ENCODE measurements at regions not wholly inside any gene's neighbourhood (a gene's known extent, or its start where the extent isn't known, plus 50 kb on each side); places are given as distances from the start of the nearest gene placed in this dataset.
"Not testable (repeated sequence)": the region's sequence is repeated elsewhere in the genome, so short reads cannot be mapped to it uniquely, and the experiment has no call there.

DNA sequence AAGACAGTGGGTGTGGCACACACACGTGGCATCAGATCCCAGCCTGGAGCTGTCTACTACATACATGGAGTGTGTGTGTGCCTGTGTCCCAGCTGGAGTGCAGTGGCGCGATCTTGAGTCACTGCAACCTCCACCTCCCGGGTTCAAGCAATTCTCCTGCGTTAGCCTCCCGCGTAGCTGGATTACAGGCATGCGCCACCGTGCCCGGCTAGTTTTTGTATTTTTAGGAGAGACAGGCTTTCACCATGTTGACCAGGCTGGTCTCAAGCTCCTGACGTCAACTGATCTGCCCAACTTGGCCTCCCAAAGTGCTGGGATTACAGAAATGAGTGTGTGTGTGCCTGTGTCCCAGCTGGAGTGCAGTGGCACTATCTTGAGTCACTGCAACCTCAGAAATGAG lies 108.8 kb downstream of the IL12A start:
- no peak for DNase-seq (ENCODE audit: low spot score)

DNA sequence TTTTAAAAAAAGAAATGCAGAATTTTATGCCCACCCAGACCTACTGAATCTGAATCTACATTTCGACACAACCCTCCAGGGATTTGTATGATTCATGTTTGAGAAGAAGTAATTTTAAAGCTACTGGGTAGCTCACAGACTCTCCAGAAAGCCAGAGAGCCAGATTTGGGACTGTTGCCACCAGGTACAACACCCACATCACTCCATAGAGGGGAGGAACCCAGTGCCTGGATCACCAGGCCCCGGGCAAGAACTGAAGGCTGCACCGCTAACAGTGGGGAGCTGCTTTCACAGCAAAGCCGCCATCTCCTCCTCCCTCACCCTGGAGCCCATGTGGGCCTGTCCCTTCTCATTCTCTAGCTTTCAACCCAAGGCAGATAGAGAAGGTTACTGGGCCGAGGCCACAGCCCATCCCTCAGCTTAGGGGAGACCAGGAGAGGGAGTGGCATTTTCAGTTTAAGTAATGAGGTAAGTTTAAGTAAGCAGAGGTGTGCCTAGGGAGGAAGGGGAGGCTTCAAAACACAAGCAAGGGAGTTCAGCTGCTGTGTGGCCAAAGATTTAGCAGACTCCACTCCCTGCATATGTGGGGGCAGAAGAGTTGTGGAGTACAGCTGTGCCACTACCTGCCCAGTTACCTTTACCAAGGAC lies 109.8 kb downstream of the IL12A start:
- no peak for DNase-seq (ENCODE audit: low spot score)

DNA sequence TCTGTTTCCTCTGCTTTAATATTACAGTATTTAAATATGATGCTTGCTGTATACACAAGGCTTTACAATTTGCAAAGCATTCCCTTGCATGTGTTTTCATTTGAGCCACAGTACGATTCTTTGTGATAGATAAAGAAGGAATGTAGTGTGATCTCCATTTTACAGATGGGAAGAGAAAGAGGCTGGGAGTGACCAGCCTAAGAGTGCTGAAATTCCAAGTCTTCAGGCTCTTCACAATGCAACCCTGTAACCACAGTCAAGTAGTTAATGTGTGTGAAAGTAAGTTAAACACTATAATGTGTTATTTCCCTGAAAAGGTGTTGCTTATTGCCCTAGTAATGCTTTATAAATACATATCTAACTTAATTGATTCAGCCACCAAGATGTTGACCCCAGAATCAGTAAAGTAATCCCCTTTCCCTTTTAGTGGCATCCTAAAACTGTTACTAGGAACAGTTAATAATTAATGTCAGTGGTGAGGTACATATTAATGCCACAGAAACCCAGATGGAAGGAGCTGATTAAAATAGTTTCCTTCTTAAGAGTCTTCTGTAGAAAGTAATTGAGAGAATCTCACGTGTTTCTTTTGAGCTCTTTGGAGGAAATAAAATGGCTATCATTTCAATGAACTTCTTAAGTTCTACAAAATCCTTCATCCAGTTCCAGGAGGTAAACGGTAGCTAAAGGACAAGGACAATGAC lies 110.4 kb downstream of the IL12A start:
- no peak for DNase-seq (ENCODE audit: low spot score)

DNA sequence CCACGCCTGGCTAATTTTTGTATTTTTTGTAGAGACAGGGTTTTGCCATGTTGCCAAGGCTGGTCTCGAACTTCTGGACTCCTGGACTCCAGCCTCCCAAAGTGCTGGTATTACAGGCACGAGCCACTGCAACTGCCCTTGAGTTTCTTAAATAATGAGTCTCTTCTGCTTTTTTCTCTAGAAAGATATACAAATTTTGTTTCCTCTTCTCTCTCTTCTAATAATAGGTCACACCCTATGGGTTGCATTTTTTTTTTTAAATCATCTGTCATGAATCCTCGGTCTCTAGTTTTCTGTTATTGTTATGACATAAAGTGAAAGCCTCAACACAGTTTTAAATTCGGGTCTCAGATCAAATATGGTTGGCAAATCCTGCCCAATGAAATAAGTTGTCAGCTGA lies 111.2 kb downstream of the IL12A start:
- DNase-seq (ENCODE audit: low spot score): no peak

DNA sequence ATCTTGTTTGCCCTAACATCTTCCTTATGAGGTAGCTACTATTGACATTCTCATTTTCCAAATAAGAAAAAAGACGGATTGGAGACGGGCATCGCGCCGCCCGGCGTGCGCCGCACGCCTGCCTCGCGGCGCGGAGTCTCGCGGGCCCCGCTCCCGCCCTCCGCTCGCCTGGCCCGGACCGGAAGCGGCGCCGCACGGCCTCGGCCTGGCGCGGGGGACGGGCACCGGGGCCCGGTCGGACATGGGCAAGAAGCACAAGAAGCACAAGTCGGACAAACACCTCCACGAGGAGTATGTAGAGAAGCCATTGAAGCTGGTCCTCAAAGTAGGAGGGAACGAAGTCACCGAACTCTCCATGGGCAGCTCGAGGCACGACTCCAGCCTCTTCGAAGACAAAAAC lies 112.0 kb downstream of the IL12A start:
- DNase-seq (ENCODE audit: low spot score): no peak

DNA sequence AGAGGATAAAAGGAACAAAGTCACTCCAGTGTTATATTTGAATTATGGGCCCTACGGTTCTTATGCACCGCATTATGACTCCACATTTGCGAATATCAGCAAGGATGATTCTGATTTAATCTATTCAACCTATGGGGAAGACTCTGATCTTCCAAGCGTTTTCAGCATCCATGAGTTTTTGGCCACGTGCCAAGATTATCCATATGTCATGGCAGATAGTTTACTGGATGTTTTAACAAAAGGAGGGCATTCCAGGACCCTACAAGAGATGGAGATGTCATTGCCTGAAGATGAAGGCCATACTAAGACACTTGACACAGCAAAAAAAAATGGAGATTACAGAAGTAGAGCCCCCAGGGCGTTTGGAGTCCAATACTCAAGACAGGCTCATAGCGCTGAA lies 113.4 kb downstream of the IL12A start:
- not testable (repeated sequence) for DNase-seq (ENCODE audit: low spot score)

DNA sequence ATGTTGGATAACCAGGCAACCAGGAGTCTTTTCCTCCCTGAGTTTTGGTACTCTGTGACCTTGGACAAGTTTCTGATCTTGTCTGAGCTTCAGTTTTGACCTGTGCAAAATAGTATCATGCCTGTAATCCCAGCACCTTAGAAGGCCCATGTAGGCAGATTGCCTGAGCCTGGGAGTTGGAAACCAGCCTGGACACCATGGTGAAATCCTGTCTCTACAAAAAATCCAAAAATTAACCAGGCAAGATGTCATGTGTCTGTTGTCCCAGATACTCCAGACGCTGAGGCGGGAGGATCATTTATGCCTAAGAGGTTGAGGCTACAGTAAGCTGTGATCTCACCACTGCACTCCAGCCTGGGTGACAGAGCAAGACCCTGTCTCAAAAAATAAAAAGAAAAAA lies 114.8 kb downstream of the IL12A start:
- no peak for DNase-seq (ENCODE audit: low spot score)

DNA sequence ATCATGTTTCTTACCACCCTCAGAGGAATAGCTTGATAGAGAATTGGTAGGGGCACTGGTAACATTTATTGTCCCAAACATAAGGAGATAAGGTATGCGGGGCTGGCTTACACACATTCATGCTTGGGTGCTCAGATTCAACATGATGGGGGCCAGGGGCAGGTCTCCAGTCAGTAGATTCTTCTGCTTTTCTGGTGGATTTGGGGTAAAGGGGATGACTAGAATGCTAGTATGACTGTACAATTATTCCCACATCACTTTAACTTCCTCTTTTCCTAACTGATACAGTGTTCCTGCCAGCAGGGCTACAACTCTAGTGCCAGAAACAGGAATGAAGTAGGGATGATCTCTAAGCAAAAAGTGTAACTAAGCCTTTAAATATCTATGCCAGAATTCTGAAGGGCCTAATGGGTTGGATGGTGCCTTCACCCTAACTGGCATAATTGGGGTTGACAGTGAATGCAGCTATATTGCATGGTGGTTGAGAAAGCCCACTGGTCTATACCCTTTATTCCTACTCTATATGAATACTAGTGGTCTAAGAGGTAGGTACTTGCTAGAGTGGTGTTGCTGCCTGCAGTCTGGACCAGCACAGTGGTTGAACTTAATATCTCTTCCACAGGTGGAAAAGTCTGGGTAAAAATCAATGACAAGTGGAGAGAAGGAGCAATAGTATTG lies 117.4 kb downstream of the IL12A start:
- no peak for DNase-seq (ENCODE audit: low spot score)

DNA sequence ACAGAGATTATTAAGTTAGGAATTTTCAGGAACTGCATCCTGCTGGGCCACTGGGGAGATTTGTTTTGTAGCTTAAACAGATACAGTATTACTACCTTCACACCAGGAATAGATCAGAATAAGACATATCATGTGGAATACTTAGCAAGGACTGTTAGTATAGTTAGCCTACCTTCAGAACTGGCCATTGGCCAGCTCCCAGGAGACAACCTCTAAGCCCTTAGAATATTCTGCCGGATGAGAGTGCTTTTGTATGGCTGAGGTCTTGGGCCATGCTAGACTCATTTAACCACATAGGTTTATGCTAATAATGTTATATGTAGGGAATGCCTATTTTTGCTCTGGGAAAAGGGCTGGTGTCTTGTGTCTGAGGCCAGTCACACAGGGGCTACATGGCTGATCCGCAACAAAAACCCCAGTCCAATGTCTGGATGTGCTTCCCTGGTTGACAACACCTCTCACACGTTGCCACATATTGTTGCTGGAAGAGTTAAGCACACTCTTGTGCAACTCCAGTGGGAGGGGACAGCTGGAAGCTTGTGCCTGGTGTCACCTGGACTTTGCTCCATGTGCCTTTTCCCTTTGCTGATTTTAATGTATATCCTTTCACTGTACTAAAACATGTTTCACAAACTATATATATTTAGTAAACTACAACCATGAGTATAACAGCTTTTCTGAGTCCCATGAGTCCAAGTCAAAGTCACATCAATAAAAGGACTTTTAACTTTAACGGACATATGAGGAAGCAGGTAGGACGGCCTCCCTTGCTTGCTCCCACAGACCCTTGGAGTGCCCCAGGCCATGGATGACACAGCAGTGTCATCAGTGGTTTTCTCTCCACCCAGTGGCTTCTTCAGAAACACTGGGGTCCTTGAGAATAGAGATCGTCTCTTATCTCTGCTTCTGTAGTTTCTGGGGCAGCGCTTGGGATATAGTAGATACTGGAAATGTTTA lies 118.0 kb upstream of the C3orf80 start:
- no peak for DNase-seq (ENCODE audit: low spot score)

DNA sequence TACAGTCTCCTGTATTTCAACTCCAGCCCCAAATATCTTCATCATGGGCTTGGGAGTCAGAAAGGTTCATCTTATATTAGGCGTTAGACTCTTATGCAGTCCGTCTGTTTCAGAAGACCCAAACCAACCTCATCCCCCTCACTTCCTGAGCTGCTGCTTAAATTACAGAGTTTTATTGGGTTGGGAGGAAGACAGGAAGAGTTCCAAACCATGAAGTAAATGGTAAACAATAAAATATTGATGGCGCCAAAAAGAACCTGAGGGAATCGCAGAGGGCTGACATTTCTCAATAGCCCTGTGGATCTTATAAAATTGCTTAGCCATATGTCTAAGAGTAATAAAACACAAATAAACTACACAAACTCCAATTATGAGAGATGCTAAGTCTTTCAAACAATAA lies 116.9 kb upstream of the C3orf80 start:
- no peak for DNase-seq (ENCODE audit: low spot score)

DNA sequence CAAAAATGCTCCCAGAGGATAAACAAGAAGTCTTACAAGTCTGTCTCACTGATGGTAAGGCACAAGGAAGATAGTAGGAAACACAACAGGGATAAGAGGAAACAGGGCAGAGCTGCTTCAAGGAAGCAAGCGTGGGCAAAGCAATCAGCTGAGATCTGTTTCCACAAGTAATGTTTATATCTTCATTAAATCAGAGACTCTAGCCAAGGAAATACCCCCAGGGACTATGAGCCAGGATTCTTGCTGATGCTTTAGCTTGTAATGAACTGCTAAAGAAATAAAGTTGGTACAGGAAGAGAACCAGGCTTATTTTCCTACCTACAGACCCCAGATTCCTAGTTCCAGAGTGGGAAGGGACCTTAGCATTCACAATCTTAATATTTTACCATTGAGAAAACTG lies 112.7 kb upstream of the C3orf80 start:
- no peak for DNase-seq (ENCODE audit: low spot score)

DNA sequence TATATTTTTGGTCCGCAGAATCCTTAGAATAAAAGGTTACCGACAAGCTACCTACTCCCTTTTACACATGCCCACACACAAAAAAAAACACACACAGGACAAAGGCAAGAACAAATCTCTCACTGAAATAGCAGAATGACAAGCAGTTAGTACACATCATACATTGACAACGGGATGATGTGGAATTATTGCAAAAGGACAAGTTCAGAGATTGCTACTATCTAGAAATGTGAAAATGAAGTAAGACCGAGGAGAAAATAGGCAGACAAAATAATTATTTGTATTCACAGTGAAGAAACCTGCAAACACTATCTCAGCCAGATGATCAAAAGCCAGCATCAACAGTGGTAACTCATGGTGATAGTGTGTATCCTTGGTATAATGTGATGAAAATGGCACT lies 112.2 kb upstream of the C3orf80 start:
- DNase-seq (ENCODE audit: low spot score): no peak

DNA sequence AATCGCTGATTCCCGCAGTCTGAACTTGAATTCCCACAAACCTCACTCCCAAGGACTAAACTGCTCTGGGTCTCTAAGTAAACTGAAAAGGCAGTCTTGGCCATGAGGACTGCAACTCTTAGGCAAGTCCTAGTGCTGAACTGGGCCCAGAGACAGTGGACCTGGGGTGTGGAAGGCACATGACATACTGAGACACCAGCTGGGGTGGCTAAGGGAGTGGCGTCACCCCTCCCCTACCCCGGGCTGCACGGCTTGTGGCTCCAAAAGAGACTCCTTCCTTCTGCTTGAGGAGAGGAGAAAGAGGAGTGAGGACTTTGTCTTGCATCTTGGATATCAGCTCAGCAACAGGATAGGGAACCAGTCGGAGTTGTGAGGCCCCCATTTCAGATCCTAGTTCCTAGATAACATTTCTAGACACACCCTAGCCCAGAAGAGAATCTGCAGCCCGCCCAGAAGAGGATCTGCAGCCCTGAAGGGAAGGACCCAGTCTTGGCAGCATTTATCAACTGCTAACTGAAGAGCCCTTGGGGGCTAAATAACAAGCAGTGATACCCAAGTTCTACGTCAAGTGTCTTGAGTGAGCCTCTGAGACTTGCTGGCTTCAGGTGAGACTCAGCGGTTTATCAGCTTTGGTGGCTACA lies 110.7 kb upstream of the C3orf80 start:
- DNase-seq (ENCODE audit: low spot score): no peak

DNA sequence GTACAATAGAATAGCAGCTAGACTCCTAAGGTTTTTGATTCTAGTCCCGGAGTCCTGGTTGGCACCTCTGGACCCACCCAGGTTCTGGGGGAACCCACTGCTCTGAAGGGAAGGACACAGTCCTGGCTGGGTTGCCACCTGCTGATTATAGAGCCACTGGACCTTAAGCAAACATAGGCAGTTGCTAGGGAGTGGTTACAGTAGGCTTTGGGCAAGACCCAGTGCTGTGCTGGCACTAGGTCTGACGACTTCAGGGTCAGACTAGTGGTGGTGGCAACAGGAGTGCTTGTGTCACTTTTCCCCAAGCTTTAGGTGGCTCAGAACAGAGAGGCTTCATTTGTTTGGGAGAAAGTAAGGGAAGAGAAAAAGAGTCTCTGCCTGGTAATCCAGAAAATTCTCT lies 109.8 kb upstream of the C3orf80 start:
- no peak for DNase-seq (ENCODE audit: low spot score)

DNA sequence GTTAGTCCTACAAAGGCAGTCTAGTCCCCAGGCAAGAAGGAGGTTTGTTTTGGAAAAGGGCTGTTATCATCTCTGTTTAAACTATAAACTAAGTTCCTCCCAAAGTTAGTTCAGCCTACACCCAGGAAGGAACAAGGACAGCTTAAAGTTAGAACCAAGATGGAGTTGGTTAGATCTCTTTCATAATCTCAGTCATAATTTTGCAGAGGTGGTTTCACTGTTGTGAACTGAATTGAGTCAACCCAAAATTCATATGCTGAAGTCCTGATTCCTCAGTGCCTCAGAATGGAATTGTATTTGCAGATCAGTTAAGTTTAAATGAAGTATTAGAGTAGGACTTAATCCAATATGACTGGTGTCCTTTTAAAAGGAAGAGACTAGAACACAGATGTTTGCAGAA lies 101.0 kb upstream of the C3orf80 start:
- DNase-seq (ENCODE audit: low spot score): no peak

DNA sequence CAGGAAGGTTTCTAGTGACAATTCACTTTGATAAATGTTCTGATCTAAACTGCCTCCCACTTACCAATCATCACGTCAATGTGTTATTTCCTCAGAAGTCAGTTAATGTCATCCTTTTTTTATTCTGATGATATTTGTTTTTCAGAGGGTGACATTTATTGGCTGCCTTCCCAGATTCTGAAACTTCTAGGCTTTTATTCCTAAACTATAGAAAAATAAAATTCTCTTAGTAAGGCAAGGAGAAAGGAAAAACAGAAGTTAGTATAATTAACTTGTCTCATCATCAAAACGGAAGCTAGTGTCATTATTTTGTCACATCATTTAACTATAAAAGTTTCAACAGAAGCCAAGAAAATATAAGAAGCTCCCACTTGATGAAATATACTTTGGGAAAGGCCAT lies 100.0 kb upstream of the C3orf80 start:
- no peak for DNase-seq (ENCODE audit: low spot score)

DNA sequence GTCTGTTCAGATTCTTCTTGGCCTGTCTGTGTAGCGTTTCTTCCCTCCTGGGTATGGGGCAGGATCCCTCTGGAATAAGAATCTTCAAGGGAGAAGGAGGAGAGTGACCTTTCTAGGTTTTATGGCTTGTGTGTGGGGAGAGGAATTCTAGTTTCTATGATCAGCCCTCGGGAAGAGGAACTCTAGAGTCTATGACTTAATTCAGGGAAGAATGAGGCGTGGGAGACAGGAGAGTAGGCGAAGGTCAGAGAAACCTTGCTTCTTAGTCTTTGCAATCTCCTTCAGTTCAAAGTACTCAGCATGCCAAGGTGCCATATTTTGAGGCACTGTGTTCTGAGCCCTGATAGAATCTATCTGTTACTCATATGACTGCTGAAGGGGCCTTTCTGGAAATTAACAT lies 99.2 kb upstream of the C3orf80 start:
- no peak for DNase-seq (ENCODE audit: low spot score)

DNA sequence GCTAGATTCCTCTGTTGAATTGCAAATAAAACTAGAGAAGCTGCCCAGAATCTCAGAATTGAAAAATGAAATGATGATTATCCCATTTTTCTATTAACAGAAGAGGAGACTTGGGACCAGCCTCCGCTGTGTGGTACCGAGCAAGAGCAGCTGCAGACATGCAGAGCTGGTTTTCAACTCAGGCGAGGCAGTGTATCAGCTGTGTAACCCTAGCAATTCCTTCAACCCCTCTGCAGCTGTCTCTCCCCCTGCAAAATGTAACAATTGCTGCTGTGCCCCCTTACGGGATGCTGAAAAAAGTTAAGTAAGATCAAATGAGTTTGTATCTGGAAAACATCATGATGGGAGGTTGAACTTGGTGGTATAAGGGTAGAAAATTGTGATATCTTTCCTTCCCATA lies 98.5 kb upstream of the C3orf80 start:
- DNase-seq (ENCODE audit: low spot score): no peak

DNA sequence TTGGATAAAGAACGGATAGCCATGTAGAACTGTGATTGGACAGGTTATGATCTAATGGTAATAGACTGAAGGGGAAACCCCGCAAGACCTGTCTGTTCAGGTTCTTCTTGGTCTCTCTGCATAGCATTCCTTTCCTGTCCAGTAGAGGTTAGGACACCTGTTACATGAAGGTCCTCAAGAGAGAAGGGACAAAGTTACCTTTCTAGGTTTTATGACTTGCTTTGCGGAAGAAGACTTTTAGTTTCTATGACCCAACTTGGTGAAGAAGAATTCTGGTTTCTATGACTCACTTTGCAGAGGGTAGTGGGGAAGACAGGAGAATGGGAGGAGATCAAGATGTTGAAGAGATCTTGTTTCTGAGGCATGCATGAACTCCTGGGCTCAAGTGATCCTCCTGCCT lies 97.9 kb upstream of the C3orf80 start:
- no peak for DNase-seq (ENCODE audit: low spot score)

DNA sequence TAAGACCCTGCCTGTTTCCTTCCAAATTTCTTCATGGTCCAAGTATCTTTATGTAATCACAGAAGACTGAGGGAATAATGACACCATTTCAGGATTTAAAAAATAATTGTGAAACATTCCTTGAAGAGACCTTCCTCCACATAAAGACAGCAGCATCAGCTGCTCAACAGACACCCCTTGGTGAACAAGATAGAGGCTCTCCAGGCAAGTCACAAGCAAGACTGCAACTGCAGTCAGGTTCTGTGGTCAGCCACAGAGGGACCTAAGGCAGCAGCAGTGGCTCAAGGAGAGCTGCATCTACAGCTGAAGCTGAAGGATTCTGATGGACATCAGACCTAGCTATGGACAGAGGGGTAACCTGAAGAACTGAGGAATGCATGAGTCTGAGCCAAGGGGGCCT lies 97.2 kb upstream of the C3orf80 start:
- DNase-seq (ENCODE audit: low spot score): no peak

DNA sequence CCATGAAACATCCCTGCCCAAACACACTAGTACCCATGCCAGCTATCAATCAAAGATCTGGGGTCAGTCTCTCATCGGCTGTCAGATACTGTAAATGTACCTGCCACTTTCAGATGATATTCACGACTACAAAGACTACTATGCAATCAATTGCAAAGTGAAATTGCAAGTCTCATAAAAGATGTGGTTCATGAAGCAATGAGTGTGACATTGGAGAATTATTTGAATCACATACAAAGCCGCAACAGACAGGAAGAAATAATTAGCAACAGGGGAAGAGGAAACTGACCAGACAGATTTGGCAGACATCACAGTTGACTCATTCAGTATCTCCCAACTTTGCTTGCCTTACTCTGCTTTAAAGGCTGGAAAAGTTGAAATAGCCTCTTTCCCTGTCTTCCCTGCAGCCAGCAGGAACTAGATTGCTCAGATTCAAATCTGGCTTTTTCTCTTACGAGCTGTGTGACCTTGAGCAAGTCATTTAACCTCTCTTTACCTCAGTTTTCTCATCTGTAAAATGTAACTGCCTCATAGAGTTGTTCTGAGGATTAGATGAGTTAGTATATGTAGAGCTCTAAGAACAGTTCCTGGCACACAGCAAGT lies 95.7 kb upstream of the C3orf80 start:
- no peak for DNase-seq (ENCODE audit: low spot score)

Measured in SK-N-DZ (cell line).